Ovary (tissue), 7 donors: ENCODE measurements at regions not wholly inside any gene's neighbourhood (a gene's known extent, or its start where the extent isn't known, plus 50 kb on each side); places are given as distances from the start of the nearest gene placed in this dataset.

Source experiments
- DNase-seq, 5 donors: peaks; one replicate each; pipeline ENCODE4 v3.0.0-alpha.2; 2019 to 2020
- H3K27ac ChIP-seq, 2 donors: fragments of 200-600 bp; one replicate each; pipeline versions ENCODE4 v1.5.1 to v1.8.0; 2019 to 2022
- H3K27me3 ChIP-seq: fragments of 200-600 bp; one replicate; pipeline ENCODE4 v1.8.0; 2022
- H3K36me3 ChIP-seq: fragments of 200-600 bp; sonication (generic); one replicate; pipeline ENCODE4 v1.5.1; 2019
- H3K4me1 ChIP-seq: one replicate; pipeline ENCODE4 v1.8.1; 2013; ENCODE audit warnings: mild to moderate bottlenecking, moderate library complexity; ENCODE audit not compliant: insufficient read depth
- H3K4me3 ChIP-seq: fragments of 200-600 bp; sonication (generic); one replicate; pipeline ENCODE4 v1.5.1; 2017
- H3K9me3 ChIP-seq, 2 donors: fragments of 200-600 bp in 1 of 2; sonication (generic) in 1 of 2; one replicate each; pipeline versions ENCODE4 v1.5.1 to v1.8.1; 2013 to 2019; ENCODE audit warnings: mild to moderate bottlenecking in 1 of 2, moderate library complexity in 1 of 2
- EP300 ChIP-seq: sonication (generic); formaldehyde crosslinking; IDR thresholded peaks from one replicate; pipeline ENCODE4 v1.6.1; 2017; ENCODE audit warnings: antibody characterized with exemption
- POLR2A ChIP-seq: fragments of 450-650 bp; IDR thresholded peaks from one replicate; pipeline ENCODE4 v1.6.1; 2017; ENCODE audit warnings: antibody characterized with exemption, mild to moderate bottlenecking, moderate library complexity
- WGBS, 3 donors: extraction: QIAGEN DNeasy Blood & Tissue Kit in 1 of 3; methylation state at CpG; one replicate each; pipeline versions ENCODE4 v1.1.5 to v1.1.7; 2013 to 2017; 5-methylcytosine and 5-hydroxymethylcytosine counted together
- intact Hi-C, 4 donors: fragments of 100-400 bp; cut with DNase I; formaldehyde crosslinking; loops; one replicate each; pipeline versions ENCODE4 v1.11.0 to v1.15.1; 2022 to 2023
- TF ChIP-seq, protein P1 (sequence below), 3 donors: fragments of 450-650 bp in 2 of 3; fragments of 200-600 bp in 1 of 3; IDR thresholded peaks; one replicate each; pipeline versions ENCODE4 v1.5.1 to v1.8.0; 2016 to 2022; ENCODE audit warnings: antibody characterized with exemption in 3 of 3, mild to moderate bottlenecking in 1 of 3
- donor health status: DM: no; HTN: no; CAD: no; lungs with moderate emphysema.
- donor health status: DM: no; HTN: no; CAD: no.
- donor health status: Bipolar disorder and iron deficiency.
- donor health status: DM: no; HTN: no; CAD: no.
- donor health status: DM: yes; HTN: yes; CAD: no.

DNA sequence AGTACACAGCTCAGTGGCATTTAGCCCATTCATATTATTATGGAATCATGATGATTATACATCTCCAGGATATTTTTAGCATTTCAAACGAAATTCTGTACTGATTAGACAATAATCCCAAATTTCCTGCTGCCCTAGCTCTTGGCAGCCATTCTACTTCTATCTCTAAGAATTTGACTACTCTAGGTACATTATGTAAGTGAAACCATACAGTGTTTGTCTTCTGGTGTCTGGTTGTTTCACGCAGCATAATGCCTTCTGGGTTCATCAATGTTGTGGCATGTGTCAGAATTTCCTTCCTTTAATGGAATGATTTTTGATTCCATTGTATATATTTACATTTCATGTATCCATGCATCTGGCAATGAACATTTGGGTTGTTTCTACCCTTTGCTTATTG lies 517.7 kb downstream of the ETS1 start:
- Histone ChIP-seq H3K4me3 (no peak overlapping the region), H3K27ac (no peak overlapping the region), H3K4me1 (no peaks in the 10 kb centered on the region), H3K27me3 (no peaks in the 10 kb centered on the region), H3K36me3 (no peaks in the 10 kb centered on the region), H3K9me3 (no peaks in the 10 kb centered on the region)
- TF ChIP-seq EP300 (no peak), POLR2A (no peak)
- TF ChIP-seq, protein P1, sequence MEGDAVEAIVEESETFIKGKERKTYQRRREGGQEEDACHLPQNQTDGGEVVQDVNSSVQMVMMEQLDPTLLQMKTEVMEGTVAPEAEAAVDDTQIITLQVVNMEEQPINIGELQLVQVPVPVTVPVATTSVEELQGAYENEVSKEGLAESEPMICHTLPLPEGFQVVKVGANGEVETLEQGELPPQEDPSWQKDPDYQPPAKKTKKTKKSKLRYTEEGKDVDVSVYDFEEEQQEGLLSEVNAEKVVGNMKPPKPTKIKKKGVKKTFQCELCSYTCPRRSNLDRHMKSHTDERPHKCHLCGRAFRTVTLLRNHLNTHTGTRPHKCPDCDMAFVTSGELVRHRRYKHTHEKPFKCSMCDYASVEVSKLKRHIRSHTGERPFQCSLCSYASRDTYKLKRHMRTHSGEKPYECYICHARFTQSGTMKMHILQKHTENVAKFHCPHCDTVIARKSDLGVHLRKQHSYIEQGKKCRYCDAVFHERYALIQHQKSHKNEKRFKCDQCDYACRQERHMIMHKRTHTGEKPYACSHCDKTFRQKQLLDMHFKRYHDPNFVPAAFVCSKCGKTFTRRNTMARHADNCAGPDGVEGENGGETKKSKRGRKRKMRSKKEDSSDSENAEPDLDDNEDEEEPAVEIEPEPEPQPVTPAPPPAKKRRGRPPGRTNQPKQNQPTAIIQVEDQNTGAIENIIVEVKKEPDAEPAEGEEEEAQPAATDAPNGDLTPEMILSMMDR (IDR thresholded peaks at IDR 0.05) = no peak
- intact Hi-C loops = no loop called here
- no peak for DNase-seq
- 43 to 60% (median 51%) methylated on average over 2 of the region's 2 CpGs for WGBS, 3 donors

DNA sequence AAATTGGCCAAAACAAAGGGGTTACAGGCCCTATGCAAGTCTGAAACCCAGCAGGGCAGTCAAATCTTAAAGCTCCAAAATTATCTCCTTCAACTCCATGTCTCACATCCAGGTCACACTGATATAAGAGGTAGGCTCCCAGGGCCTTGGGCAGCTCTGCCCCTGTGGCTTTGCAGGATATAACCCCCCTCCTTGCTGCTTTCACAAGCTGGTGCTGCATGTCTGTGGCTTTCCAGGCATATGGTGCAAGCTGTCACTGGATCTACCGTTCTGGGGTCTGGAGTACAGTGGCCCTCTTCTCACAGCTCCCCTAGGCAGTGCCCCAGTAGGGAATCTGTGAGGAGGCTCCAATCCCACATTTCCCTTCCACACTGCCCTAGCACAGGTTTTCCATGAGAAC lies 519.6 kb downstream of the ETS1 start:
- no peak for DNase-seq
- H3K27ac ChIP-seq = no peak overlapping the region
- whole genome bisulfite sequencing, 3 donors = 71 to 94% (median 87%) methylated on average over 1 of the region's 1 CpG
- H3K4me1 ChIP-seq = no peaks in the 10 kb centered on the region
- H3K27me3 ChIP-seq = no peaks in the 10 kb centered on the region
- H3K9me3 ChIP-seq = no peaks in the 10 kb centered on the region
- H3K36me3 ChIP-seq = no peaks in the 10 kb centered on the region
- TF ChIP-seq, protein P1 (IDR thresholded peaks at IDR 0.05) = no peak
- no peak for TF ChIP-seq POLR2A
- TF ChIP-seq EP300 = no peak
- no peak overlapping the region for H3K4me3 ChIP-seq
- intact Hi-C loops = no loop called here

DNA sequence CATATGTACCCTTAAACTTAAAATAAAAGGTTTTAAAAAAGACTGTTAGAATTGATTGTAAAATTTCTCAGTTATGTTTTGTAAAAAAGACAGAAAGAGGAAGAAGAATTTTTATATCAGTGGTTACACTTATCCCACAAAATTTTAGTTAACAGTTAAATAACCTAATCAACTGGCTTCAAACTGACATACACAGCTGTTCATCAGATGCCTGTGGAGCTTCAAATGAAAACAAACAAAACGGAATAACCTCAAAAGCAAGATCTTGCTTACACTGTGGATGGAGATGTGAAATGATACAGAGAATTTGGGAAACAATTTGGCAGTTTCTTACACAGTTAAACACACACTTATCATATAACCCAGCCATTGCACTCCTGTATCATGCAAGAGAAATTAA lies 521.0 kb downstream of the ETS1 start:
- TF ChIP-seq, protein P1 (IDR thresholded peaks at IDR 0.05) = no peak
- no peak for TF ChIP-seq EP300
- no peak for TF ChIP-seq POLR2A
- H3K4me1 ChIP-seq = no peaks in the 10 kb centered on the region
- H3K9me3 ChIP-seq = no peaks in the 10 kb centered on the region
- no peak overlapping the region for H3K27ac ChIP-seq
- intact Hi-C loops = no loop called here
- H3K27me3 ChIP-seq = no peaks in the 10 kb centered on the region
- H3K4me3 ChIP-seq = no peak overlapping the region
- no peaks in the 10 kb centered on the region for H3K36me3 ChIP-seq
- WGBS, 3 donors = 20 to 49% (median 36%) methylated on average over 1 of the region's 1 CpG
- DNase-seq = no peak

DNA sequence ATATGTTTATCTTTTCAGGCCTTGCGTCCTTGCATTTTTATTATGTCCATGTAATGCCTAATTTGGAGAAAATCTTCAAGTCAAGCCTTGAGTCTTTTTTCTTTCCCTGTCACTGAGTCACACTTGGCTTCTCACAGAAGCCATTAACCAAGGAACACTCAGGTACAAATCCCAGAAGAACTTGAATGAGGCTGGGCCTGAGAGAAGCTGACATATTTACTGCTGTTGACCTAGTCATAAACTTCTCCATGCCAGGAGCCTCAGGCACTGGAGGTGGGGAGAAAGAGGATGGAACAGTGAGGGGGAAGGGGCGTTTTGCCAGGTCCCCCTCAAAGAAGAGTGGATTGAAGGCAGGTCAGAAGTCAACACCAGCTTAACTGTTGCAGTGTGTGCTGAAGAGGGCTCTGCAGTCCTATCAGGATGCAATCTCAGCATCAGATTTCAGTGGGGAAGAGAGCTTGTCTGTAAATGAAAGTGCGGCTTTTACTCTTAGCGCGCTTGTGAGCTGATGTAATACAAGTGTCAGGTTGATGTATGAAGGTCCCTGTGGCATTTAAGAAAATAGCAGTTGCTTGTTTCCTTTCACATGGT lies 526.0 kb downstream of the ETS1 start:
- Histone ChIP-seq H3K36me3 (no peaks in the 10 kb centered on the region), H3K27ac (no peak overlapping the region), H3K9me3 (no peaks in the 10 kb centered on the region), H3K4me3 (no peak overlapping the region), H3K4me1 (no peaks in the 10 kb centered on the region), H3K27me3 (no peaks in the 10 kb centered on the region)
- intact Hi-C loops = no loop called here
- DNase-seq = no peak
- no peak for TF ChIP-seq POLR2A
- TF ChIP-seq, protein P1 (IDR thresholded peaks at IDR 0.05) = no peak
- no peak for TF ChIP-seq EP300
- WGBS, 3 donors = 49 to 52% (median 50%) methylated on average over 5 of the region's 5 CpGs
